ENCODE measurements at regions not wholly inside any gene's neighbourhood (a gene's known extent, or its start where the extent isn't known, plus 50 kb on each side); places are given as distances from the start of the nearest gene placed in this dataset.
"Not testable (repeated sequence)": the region's sequence is repeated elsewhere in the genome, so short reads cannot be mapped to it uniquely, and the experiment has no call there.

DNA sequence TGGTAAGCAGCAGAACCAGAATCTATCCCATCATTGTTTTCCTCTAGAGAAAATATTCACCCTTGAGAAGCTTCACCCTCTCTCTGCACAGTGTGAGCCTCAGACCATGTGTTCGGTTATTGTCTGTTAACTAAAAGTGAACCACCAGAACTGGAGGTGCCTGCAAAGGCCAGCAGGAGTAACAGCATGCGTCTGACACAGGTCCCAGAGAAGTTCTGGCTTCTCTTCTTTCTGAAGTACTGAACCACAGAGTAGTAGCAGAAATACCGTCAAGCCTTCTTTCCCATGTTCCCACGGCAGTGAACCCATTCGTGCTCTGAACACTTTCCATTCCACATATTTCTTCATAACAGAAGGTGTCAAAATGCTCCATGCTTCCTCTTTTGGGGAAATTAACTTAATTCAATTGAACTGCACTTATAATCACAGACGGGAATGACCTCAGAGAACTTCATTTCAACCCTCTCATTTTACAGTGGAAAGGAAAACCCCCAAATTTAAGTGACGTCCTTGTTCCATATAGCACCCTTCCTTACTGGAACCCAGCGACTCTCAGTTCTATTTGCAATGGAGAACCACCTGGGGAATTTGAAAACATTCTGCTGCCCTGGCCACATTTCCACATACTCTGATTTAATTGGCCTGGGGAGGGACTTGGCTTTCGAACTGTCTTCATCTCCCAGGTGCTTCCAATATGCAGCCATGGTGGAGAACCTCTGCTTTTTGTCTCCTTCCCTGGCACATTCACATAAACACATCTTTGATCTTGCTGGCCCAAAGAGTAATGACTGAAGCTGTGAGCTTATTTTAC lies 519.1 kb downstream of the RNF144A start:
- DNase-seq, result no peak

DNA sequence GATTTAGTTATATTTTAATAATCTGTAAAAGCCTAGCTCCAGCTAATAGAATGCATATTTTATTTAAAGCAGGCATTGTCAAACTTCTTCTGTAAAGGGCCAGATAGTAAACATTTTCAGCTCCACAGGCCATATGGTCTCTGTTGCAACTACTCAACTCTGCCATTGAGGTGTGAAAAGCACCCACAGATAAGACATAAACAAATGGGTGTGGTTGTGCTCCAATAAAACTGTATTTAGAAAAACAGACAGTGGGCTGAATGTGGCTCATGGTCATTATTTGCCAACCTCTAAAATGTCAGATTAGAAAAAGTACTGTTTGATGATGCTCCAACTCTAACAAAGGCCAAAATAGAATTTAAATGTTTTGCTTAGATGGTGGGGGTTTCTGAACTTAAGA lies 519.9 kb downstream of the RNF144A start:
- DNase-seq, result no peak

DNA sequence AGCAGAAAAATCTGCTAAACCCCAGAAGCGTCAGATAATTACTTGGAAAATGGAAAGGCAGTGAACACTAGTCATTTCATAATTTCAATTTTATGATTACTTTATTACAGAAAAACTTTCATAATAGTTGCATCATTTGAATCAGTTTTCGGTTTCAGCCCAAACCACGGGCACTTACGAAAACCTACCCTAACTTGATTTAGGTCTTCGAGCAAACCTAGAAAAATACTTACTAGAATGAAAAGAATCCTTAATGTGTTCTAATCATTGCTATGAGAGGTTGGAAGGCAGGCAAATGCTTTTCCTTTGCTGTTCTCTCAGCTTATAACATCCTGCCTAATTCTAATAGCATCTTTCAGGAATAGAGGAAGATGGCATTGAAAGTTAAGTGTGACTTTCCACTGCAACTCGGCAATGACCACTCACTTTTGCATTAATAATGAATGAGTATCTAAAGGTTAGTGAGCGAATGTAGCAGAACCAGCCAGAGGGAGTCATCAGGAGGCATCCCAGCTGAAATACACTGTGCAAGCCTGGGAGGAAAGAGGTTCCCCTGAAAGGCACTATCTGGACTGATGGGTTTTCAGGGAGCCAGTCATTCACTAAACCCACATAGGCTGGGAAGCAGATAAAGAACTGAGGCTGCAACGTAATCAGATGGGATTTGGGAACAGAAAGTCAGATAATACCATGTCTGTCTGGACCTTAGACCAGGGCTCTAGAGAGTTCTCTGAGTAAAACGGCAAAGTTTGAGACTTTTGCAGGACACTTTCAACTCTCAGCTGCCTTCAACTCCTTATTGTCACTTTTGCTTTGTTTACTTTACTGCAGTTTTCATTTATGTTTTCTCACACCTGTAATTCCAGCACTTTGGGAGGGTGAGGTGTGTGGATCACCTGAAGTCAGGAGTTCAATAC lies 520.8 kb downstream of the RNF144A start:
- no peak for DNase-seq

DNA sequence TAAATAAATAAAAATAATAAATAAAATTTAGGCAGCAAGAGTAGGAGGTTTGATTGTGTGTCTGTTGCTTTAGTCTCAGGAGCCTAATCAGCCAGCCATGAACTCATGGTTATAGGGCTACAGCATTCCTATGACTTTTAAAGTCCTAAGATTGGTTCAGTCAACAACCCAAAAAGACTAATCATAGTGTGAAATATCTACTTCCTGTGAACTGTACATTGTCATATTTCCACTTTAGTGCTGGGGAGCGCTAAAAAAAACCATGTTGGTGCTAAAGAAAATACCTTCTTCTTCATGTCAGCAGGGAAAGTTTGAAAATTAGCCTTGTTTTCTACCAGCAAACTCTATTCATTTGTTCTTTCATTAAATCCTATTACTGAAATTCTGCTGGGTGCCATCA lies 521.6 kb downstream of the RNF144A start:
- DNase-seq, result no peak

DNA sequence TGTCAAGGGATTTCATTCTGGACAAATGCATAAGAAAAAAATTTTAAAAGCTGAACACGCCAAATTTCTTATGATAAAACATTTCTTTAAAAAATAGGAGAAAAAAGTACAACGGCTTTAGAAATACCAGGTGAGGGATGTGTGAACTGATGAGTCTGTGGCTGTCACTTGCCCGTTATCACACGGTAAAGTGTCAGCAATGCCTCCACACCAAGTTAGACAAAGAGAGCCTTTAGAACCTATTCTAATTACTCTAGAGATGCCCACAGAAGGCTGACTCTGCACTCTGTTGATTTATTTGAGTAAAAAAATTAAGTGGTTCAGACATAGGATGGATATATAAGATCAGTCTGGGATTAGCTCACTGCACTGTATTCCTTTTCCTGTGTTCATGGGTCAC lies 523.8 kb downstream of the RNF144A start:
- no peak for DNase-seq

DNA sequence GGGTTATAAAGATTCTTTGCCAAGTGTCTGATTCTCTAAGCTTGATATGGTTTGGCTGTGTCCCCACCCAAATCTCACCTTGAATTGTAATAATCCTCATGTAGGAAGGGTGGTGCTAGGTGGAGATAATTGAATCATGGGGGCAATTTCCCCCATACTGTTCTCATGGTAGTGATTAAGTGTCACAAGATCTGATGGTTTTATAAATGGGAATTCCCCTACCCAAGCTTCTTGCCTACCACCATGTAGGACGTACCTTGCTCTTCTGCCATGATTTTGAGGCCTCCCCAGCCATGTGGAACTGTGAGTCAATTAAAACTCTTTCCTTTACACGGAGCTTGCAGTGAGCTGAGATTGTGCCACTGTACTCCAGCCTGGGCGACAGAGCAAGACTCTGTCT lies 524.6 kb downstream of the RNF144A start:
- not testable (repeated sequence) for DNase-seq

DNA sequence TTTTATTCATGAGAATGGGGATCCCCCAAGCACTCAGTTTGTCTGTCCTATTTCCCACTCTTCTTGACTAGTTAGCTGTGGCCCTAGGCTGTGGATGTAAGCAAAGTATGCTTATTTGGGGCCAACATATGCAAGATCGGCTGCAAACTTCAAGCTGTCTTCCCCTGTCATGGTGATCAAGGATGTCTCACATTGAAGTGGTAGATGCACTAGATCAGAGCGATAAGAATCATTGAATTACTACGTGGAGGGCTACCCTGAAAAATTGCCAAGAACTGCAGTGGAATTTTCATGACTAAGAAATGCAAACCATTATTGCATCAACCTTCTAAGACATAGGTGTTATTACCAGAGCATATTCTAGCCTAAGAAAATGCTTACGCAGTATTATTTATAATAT lies 527.4 kb downstream of the RNF144A start:
- no peak for DNase-seq

DNA sequence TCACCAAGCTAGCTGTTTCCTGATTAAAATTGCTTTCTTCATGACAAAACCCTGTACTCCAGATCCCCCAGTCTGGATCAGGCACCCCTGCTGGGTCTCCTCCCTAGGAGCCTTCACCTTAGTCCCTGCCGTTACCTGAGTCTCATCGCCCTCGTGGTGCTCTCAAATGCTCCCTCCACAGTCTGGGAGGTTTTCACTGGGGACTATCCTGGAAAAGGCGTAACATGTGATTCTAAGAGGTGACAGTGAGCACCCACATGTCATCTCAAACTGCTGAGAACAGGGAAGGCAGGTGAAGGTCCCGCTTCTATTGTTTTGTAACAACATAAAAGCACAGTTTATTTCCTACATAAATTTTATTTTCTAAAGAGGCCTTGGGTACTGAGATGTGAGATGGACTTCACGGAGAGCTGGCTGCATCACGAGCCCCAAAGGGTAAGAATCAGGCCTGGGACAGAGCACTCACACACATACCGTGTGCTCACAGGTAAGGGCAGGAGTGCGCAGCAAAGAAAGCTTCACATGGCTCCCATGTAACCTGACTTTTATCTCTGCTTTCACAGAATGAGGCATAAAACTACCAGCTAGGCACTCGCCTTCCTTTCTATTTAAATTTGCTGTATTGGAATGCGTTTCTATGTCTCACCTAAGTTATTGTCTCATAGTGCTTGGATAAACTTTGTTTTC lies 531.5 kb downstream of the RNF144A start:
- DNase-seq, result no peak

DNA sequence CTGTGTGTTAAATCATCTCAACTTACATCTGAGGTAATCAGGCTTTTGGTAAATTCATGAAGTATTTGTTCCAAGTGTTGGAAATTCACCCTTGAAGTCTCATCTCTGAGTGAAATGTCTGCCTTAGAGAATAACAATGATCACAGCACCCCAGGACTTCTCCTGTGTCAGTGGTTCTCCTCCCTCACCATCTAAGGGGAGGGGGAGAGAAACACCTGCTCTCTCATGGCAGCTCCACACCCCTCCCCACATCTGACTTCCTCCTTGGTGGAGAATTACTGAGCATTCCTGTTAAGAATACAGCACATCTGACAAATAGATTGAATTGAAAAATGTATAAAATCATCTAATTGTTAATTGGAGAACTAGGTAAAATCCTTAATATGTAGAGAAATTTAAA lies 532.1 kb downstream of the RNF144A start:
- DNase-seq, result no peak

DNA sequence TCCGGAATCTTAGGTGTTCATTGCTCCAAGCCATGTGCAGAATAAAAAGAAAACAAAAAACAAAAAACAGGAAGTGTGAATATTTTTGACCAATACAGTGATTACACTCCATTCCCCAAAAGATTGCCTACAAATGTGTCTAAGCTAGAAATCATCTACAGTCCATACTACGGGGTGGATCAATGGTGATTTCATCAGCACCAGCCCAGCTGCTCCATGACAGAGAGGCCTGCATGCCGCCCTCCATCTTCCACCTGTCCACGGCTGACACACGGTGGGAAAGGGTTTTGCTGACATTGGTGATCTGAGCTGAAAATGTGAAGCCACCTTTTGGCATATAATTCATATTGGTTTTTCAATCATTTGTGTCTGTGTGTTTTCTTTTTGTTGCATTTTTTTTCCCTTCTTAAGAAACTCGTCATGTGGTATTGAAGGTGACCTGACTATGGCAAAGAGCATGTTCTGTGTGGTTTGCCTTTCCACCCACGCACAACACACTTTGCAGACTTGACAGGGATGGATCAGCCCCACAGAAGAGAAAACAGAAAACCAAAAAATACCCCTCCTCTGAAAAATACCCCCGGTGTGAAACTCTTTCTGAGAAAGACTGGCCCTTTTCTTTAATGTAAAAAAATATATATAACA lies 533.1 kb downstream of the RNF144A start:
- no peak for DNase-seq

DNA sequence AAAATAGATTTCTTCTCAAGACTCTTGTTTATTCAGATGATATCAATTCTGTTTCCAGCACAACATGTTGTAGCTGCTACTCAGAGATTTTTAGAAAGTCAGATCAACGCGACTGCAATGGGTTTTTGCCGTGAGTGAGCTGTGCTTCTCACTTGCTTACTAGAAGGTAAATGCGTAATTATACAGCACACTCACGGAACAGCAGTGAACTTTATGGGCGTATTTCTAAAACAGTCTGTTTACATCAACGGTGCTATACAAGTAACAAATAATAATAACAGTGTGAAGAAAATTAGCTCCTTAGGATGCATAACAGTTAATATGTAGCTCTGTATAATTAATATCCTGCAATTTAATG lies 533.6 kb downstream of the RNF144A start:
- DNase-seq, result no peak

DNA sequence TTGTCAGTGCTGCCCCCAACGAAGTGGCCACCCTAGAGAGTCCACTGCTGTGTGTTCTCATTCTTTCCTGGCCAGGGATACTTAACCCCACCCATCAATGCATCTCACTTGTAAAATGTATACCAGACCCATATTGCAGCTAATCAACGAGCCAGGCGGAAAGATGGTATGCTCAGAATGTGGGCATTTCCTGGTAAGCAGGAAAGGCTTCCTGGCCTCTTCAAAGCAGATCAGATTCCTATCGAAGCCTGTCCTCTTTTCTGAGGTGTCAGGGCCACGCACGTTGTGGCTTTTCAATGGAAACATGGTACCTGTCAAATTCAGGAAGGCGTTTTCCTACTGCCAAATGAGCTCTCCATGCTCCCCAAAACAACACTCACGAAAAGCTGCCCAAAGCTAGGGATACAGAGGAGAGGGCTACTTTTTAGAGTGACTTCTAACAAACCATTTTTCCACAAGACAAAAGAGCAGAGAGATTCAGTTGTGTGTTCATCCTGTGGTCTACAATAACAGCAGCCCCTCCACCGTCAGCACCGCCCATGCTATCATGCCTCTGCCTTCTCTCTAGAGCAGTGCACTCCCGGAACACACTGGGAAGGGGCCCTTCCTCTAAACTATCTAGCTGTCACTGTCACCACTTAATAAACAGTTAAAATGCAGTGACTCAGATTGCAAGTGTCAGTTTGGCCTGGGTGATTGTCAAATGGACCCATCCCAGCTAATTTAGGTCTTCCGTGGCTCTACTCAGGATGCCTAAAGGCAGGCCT lies 535.1 kb downstream of the RNF144A start:
- no peak for DNase-seq

DNA sequence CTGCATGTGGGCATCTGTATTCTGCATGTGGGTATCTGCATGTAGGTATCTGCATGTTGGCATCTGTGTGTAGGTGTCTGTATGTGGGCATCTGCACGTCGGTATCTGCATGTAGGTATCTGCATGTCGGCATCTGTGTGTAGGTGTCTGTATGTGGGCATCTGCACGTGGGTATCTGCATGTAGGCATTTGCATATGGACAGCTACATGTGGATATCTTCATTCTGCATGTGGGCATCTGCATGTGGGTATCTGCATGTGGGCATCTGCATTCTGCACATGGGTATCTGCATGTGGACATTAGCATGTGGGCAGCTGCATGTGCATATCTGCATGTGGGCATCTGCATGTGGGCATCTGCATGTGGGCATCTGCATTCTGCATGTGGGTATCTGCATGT lies 537.4 kb downstream of the RNF144A start:
- DNase-seq, result no peak

DNA sequence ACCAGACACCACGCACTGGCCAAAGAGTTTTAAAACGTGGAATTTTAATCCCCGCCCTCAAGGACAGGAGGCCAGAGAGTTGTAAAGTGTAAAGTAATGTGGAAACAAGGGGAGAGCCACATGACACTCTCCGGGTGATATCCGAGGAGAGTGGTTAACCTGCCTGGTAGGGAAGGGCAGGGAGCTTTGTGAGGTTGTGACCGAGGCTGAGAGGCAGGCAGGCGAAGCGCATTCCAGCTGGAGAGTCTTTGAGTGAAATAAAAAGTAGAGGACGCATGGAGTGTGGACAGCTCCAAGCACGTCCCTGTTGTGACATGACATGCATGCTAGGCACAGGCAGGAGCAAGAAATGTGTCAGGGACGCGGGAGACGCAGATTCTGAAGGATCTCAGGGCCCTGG lies 539.5 kb downstream of the RNF144A start:
- no peak for DNase-seq

DNA sequence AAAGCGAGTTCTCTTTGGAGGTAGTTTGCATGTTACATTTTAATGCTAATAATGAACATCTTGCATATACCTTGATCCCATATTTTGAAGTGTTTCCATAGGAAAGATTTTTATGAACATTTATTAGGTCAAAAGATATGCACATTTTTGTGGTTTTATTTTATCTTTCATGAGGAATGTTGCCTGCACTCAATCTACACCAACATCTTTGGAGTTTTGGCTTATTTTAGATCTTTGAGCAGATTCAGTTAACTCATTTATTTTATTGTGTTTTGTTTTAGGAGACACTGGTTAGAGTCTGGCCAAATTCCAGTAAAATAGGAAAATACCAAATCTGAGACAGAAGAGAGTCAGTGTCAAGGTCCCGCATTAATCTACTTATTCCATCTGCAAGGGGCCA lies 540.9 kb downstream of the RNF144A start:
- DNase-seq, result no peak

DNA sequence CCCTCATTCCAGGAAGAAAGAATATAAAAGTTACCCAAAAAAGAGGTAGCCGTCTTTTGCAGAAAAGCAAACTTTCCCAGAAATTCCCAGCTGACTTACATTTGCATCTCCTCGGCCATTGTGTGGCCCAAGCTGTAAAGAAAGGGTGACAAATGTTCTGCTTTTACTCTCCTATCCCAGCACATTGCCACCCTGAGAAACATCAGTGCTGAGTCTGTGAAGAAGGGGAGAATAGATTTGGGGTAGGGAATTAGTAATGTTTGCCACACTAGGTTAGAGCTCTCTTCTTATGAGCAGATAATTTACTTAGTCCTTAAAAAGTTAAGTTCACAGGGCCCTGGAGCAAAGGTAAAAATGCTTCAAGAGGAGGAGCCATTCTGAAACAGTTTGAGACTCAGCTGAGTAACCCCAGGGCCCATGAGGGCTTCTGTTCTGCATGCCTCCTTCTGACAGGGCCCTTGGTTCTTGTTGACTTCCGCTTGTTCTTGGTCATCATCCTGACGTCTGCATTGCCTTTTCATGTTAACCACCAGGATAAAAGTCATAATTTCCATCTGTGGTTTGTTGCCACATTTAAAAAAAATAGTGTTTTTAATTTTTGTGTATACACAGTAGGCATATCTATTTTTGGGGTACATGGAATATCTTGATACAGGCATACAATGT lies 550.7 kb downstream of the RNF144A start:
- no peak for DNase-seq

DNA sequence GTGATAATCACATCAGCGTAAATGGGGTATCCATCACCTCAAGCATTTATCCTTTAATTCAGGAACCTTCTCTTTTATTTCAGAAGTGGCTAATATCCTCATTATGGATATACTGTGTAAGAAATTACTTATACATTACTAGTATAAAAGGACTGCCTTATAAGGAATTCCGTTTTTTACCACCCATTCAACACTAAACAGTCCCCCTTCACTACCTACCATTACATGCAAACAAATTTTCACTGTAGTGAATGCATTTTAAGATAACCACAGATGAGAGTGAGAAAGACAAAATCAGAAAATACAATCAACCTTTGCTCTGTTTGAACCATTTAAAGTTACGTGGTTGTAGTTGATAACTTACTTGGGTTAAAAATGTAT lies 551.2 kb downstream of the RNF144A start:
- DNase-seq, result no peak

DNA sequence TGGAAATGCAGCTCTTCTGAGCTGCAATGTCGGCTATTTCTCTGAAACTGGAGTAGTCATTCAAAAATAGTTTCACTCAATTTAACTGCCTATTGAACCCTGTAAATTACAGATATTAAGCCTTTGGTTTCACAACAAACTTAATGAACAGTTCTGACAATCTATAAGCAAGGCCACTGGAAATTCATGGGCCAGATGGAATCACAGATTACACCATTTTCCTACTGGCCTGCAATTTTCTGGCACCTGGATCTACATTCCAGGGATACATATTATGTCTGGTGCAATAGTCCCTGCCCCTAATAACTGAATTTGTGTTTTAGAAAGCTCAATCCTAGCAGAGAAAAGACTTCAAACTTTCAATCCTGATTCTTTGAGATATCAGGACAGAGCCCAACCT lies 551.7 kb downstream of the RNF144A start:
- no peak for DNase-seq

DNA sequence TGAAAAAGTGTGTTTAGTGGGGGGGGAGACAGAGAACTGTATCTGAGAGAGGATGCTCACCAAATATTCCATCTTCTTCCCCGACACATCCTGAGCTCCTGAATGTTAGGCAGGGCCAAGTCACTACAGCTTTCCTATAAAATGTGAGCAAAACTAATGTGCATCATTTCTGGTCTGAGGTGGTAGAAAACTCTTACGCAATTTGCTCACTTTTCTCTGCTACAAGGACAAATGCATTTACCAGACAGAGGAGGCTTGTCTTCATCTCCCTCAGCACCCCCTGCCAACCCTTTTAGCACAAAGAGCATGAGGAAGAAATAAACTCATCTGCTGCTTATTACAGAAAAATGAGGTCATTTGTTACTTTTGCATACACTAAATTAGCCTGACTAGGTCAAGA lies 554.0 kb downstream of the RNF144A start:
- DNase-seq, result no peak

DNA sequence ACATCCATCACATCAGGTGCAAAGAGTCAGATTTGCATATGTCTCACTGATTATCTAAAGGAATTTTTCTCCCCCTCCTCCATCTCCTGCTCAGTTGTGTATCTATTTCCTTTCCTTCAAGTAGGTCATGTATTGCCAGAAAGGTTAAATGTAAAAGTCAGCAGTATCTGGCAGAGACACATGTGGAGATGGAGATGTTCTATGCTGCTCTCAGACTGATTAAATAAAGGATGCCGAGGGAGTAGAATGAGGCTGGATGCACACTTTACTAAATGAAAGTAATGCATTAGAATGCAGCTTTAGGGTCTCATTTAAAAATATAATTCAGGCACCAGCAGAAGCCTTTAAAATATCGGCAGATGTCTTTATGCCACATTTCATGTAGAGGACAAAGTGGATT lies 555.3 kb downstream of the RNF144A start:
- DNase-seq, result no peak

DNA sequence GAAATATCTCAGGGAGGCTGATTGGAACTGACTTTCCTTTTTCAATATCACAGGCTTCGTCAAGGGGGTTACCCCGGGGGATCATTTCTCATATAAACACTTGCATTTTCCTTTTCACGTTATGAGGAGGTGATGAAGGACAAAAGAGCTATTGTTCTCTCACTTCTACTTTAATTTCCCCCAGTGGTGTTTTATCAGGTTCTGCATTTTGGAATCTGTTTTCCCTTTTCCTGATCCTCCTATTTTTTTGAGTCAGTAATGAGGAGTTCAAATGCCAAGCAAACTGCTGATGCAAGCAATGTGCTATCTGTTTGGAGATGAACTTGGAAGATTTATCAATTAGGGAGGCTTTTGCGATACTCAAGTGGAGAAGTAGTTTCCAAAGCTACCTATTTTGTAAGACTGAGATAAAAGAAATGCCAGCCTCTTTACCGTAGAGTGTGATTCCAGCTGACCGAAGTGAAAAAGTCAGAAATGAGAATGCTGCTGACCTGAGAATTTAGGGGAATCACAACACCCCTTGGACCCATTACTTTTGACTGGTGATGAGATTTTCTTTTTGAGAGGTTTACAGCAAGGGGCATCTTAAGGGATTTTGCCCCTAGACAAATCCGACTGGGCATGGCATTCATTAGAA lies 556.0 kb downstream of the RNF144A start:
- no peak for DNase-seq
